G401 (cell line): ENCODE measurements at regions not wholly inside any gene's neighbourhood (a gene's known extent, or its start where the extent isn't known, plus 50 kb on each side); places are given as distances from the start of the nearest gene placed in this dataset.
"Not testable (repeated sequence)": the region's sequence is repeated elsewhere in the genome, so short reads cannot be mapped to it uniquely, and the experiment has no call there.

Source experiments
- DNase-seq: peaks from one replicate; pipeline ENCODE4 v3.0.0-alpha.2; 2015; ENCODE audit warnings: low spot score
- in situ Hi-C: cut with HindIII; loops from 2 replicates; pipeline ENCODE4 v1.10.0; 2016; ENCODE audit warnings: low sequenced_read_pairs, mixed read lengths

GRCh38 chr4:60817609-60818008 lies 382.5 kb upstream of the ADGRL3 start:
- in situ Hi-C loops: no loop called here
- DNase-seq: no peak

GRCh38 chr4:60822986-60823385 lies 377.1 kb upstream of the ADGRL3 start:
- peak; percentile 79 for DNase-seq
- in situ Hi-C loops: no loop called here

GRCh38 chr4:60840020-60840419 lies 360.1 kb upstream of the ADGRL3 start:
- in situ Hi-C loops: no loop called here
- no peak for DNase-seq

GRCh38 chr4:60846678-60847077 lies 353.4 kb upstream of the ADGRL3 start:
- in situ Hi-C loops: no loop called here
- DNase-seq: no peak

GRCh38 chr4:60847614-60848013 lies 352.5 kb upstream of the ADGRL3 start:
- in situ Hi-C loops: no loop called here
- no peak for DNase-seq

- DNase-seq: no peak
- in situ Hi-C loops: no loop called here
Observed at GRCh38 chr4:60857130-60857753, 342.9 kb upstream of the ADGRL3 start.

- no peak for DNase-seq
- in situ Hi-C loops: no loop called here
Observed at GRCh38 chr4:60863442-60863841, 336.7 kb upstream of the ADGRL3 start.

- DNase-seq: no peak
- in situ Hi-C loops: no loop called here
Observed at GRCh38 chr4:60865273-60865672, 334.9 kb upstream of the ADGRL3 start.

GRCh38 chr4:60868232-60868960 lies 331.7 kb upstream of the ADGRL3 start:
- in situ Hi-C loops: no loop called here
- no peak for DNase-seq

GRCh38 chr4:60879135-60879701 lies 320.9 kb upstream of the ADGRL3 start:
- in situ Hi-C loops: no loop called here
- no peak for DNase-seq

GRCh38 chr4:60884587-60884986 lies 315.5 kb upstream of the ADGRL3 start:
- in situ Hi-C loops: no loop called here
- DNase-seq: no peak

- in situ Hi-C loops: no loop called here
Observed at GRCh38 chr4:60885011-60885410, 315.1 kb upstream of the ADGRL3 start.

GRCh38 chr4:60890743-60891142 lies 309.4 kb upstream of the ADGRL3 start:
- in situ Hi-C loops: no loop called here
- DNase-seq: no peak

More at GRCh38 chr4:60885011-60885410, 315.1 kb upstream of the ADGRL3 start:
- DNase-seq: no peak

- in situ Hi-C loops: no loop called here
- no peak for DNase-seq
Observed at GRCh38 chr4:60891947-60892346, 308.2 kb upstream of the ADGRL3 start.

- no peak for DNase-seq
- in situ Hi-C loops: no loop called here
Observed at GRCh38 chr4:60897415-60897814, 302.7 kb upstream of the ADGRL3 start.

- DNase-seq: no peak
- in situ Hi-C loops: no loop called here
Observed at GRCh38 chr4:60905162-60905561, 295.0 kb upstream of the ADGRL3 start.

- no peak for DNase-seq
- in situ Hi-C loops: no loop called here
Observed at GRCh38 chr4:60911127-60911526, 289.0 kb upstream of the ADGRL3 start.

GRCh38 chr4:60913002-60913401 lies 287.1 kb upstream of the ADGRL3 start:
- no peak for DNase-seq
- in situ Hi-C loops: no loop called here

- in situ Hi-C loops: no loop called here
- no peak for DNase-seq
Observed at GRCh38 chr4:60913671-60914070, 286.5 kb upstream of the ADGRL3 start.

GRCh38 chr4:60921735-60922134 lies 278.4 kb upstream of the ADGRL3 start:
- DNase-seq, in situ Hi-C loops: not testable (repeated sequence)

GRCh38 chr4:60923075-60923474 lies 277.1 kb upstream of the ADGRL3 start:
- no peak for DNase-seq
- in situ Hi-C loops: no loop called here
